ENCODE measurements at regions not wholly inside any gene's neighbourhood (a gene's known extent, or its start where the extent isn't known, plus 50 kb on each side); places are given as distances from the start of the nearest gene placed in this dataset.

GRCh38 chr4:187814737-187815465 is 180.7 kb upstream of the ZFP42 start (continued):
- no peak for TF ChIP-seq ZNF704 (CRISPR knock-in tag; IDR thresholded peaks at IDR 0.05; ENCODE audit: borderline replicate concordance)
- TF ChIP-seq KDM2A (CRISPR knock-in tag; IDR thresholded peaks at IDR 0.05; ENCODE audit: borderline replicate concordance, low read depth) = no peak
- TF ChIP-seq ZNF747 (CRISPR knock-in tag; IDR thresholded peaks at IDR 0.05; ENCODE audit: borderline replicate concordance) = no peak
- peak; percentile 12; the same call in 1 of the 2 replicates for TF ChIP-seq CEBPB (IDR thresholded peaks at IDR 0.05; ENCODE audit: borderline replicate concordance, low read depth, low read length)
- TF ChIP-seq ZNF318 (CRISPR knock-in tag; IDR thresholded peaks at IDR 0.05) = no peak
- peak; percentile 18 for TF ChIP-seq YY1 (IDR thresholded peaks at IDR 0.05; ENCODE audit: insufficient read depth, insufficient replicate concordance, low read depth, low read length)
- no peak for TF ChIP-seq PHF5A (CRISPR knock-in tag; IDR thresholded peaks at IDR 0.05; ENCODE audit: low read depth, unreplicated experiment)
- TF ChIP-seq ZBTB7B (CRISPR knock-in tag; IDR thresholded peaks at IDR 0.05) = no peak
- no peak for TF ChIP-seq DPF2 (CRISPR knock-in tag; IDR thresholded peaks at IDR 0.05; ENCODE audit: borderline replicate concordance, low read depth)
- TF ChIP-seq HCFC1 (IDR thresholded peaks at IDR 0.05; ENCODE audit: low read depth, low read length) = no peak
- TF ChIP-seq CEBPG (CRISPR knock-in tag; IDR thresholded peaks at IDR 0.05) = 0 out of 2 replicates have a peak, but pooled peaks have one; percentile 36
- no peak for TF ChIP-seq ETV5 (CRISPR knock-in tag; IDR thresholded peaks at IDR 0.05; ENCODE audit: borderline replicate concordance)
